Epithelial cell of proximal tubule (primary cell): ENCODE measurements at regions not wholly inside any gene's neighbourhood (a gene's known extent, or its start where the extent isn't known, plus 50 kb on each side); places are given as distances from the start of the nearest gene placed in this dataset.

Experiments
- DNase-seq: peaks from one replicate; pipeline ENCODE4 v3.0.0-alpha.2; 2011; ENCODE audit warnings: low read depth
- H3K4me3 ChIP-seq: 2 replicates; pipeline ENCODE4 v1.5.1; 2011; ENCODE audit warnings: low read depth, mild to moderate bottlenecking, low read length
- TF ChIP-seq, protein P1 (sequence below): conservative IDR thresholded peaks from 2 replicates; pipeline ENCODE4 v1.5.1; 2012; ENCODE audit warnings: low read depth, mild to moderate bottlenecking, low read length

DNA sequence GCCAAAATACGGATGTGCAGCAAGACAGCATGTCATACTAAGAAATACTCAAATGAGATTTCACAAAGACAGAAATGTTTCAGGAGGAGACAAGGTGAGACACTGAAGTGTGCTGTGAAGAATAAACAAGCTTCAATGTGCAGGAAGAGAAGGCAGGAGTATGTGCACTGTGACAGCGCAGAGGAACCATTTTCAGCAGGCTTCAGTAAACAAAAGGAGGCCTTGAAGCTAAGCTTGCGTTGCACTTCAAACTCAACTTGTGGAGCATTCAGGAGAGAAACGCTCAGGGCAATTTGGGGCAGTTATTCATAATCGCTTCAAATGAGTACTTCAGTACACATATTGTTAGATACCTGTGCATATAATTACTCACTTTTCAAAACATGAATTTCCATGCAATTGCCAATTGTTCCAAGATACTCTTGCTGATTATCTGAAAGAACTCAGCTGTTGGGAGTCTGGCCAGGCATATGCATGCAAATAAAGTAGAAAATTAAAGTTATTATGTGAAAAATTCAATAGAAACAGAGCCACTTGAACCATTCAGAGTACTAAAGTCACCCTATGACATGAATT lies 234.2 kb upstream of the OPRM1 start:
- DNase-seq: no peak
- no peak overlapping the region for H3K4me3 ChIP-seq
- TF ChIP-seq, protein P1, sequence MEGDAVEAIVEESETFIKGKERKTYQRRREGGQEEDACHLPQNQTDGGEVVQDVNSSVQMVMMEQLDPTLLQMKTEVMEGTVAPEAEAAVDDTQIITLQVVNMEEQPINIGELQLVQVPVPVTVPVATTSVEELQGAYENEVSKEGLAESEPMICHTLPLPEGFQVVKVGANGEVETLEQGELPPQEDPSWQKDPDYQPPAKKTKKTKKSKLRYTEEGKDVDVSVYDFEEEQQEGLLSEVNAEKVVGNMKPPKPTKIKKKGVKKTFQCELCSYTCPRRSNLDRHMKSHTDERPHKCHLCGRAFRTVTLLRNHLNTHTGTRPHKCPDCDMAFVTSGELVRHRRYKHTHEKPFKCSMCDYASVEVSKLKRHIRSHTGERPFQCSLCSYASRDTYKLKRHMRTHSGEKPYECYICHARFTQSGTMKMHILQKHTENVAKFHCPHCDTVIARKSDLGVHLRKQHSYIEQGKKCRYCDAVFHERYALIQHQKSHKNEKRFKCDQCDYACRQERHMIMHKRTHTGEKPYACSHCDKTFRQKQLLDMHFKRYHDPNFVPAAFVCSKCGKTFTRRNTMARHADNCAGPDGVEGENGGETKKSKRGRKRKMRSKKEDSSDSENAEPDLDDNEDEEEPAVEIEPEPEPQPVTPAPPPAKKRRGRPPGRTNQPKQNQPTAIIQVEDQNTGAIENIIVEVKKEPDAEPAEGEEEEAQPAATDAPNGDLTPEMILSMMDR: no peak

DNA sequence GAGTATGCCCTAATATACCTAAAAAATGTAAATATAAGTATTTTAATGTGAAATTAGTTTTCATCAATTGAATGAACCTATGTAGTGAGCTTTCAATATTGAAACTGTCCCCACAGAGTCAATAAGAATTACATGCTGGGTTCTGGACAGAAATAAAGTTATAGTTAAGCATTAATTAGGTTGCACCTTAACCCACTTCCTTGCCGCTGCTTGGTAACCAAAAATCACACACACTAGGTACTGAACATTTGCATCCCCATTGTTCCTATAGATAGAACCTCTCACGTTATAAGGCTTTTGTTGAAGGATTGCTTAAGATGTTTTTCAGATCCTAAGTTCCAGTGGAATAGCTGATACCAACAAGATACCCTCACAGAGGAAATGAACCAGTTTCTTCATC lies 237.1 kb upstream of the OPRM1 start:
- TF ChIP-seq, protein P1: no peak
- no peak for DNase-seq

DNA sequence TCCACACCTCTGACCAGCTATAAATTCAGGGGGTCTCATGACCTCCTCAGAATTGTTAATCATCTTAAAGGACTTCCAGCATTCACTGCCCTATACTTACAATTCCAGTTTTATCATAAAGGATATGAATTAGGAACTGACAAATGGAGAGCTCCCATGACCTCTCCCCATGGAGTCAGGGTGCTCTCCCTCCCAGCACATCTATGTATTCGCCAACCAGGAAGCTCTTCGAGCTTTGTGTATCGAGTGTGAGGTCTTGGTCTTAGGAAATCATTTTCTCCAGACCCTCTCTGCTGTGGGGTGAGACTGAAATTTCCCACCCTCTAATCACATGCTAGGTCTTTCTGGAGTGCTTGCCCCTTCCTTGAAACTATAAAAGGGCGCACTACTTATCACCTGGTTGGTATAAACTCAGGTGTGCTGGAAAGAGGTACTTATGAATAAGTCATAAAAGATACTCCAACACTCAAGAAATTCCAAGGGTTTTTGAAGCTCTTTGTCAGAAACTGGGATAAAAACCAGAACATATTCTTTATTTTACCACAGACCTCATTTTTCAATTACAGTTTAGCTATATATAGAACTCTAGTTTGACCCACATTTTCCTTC lies 238.4 kb upstream of the OPRM1 start:
- H3K4me3 ChIP-seq: no peak overlapping the region
- TF ChIP-seq, protein P1: no peak
- DNase-seq: no peak

More for the DNA sequence above, 237.1 kb upstream of the OPRM1 start:
- H3K4me3 ChIP-seq: no peak overlapping the region

DNA sequence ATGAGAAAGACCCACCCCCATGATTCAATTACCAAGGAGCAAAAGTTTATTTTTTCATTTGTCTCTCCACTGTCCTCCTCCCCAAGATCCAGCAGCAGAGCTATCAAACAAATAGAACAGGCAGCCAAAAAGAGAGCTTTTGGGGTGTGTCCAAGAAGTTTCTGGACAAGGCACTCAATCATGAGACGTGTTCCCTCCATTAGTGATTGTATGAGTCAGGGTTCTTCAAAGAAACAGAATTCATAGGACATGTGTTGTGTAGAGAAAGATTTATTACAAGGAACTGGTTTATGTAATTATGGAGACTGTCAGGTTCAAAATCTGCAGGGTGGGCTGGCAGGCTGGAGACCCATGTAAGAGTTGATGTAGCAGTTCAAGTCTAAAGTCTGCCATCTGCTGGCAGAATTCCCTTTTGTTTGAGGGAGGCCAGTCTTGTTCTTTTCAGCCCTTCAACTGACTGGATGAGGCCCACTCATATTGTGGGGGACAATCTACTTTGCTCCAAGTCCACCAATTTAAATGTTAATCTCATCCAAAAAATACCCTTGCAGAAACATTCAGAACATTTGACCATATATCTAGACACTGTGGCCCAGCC lies 248.1 kb upstream of the OPRM1 start:
- TF ChIP-seq, protein P1: peak; percentile 32
- no peak for DNase-seq
- H3K4me3 ChIP-seq: no peak overlapping the region

DNA sequence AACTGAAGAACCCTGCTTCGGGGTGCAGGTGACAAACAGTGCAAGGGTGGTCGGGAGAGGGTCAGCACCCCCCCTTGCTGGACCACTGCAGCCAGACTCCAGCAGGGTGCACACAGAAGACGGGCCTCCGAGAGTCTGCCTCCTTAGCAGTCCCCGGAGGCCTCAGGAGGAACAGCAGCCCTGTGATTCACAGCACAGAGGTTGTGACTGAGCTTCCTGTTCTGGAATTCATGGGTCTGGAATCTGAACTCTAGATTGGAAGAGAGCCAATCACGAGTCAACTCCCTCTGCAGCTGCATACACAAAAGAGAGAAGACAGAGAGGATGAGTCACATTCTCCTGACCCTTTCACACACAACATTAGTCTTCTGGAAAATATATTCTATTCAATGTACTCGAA lies 249.0 kb upstream of the OPRM1 start:
- DNase-seq: peak; percentile 84
- no peak overlapping the region for H3K4me3 ChIP-seq
- TF ChIP-seq, protein P1: peak; percentile 36

DNA sequence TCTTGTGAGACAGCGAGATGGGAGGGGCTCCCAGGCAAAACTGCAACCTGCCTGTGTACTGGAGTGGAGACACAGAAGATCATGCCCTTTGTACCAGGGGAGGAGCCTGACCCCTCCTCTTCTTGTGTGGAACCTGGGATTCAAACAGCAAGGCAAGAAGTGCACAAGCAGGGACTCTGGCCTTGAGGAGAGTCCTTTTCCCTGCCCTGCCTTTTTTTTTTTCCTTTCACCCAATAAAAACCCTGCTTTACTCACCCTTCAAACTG lies 251.8 kb upstream of the OPRM1 start:
- DNase-seq: no peak
- TF ChIP-seq, protein P1: no peak
- no peak overlapping the region for H3K4me3 ChIP-seq

DNA sequence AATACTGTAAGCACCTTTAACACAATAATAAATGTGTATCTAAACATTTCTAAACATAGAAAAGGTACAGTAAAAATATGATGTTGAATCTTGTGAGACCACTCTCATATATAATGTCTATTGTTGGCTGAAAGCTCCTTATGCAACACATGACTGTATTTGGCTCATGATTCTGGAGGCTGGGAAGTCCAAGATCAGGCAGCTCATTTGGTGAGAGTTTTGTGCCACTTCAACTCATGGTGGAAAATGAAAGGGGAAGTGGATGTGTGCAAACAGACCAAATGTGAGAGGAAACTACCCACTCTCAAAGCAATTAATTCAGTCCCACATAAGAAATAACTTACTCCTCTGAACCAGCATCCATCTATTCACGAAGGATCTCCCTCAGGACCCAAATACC lies 257.7 kb upstream of the OPRM1 start:
- no peak for DNase-seq
- TF ChIP-seq, protein P1: no peak
- no peak overlapping the region for H3K4me3 ChIP-seq
